Suprapubic skin (tissue), 4 donors: ENCODE measurements at regions not wholly inside any gene's neighbourhood (a gene's known extent, or its start where the extent isn't known, plus 50 kb on each side); places are given as distances from the start of the nearest gene placed in this dataset.

Experiments
- CTCF ChIP-seq, 2 donors: fragments of 200-600 bp in 1 of 2; fragments of 450-650 bp in 1 of 2; sonication (generic) in 1 of 2; IDR thresholded peaks; one replicate each; pipeline ENCODE4 v1.5.1; 2016 to 2019; ENCODE audit warnings: antibody characterized with exemption in 2 of 2, mild to moderate bottlenecking in 1 of 2, moderate library complexity in 1 of 2
- POLR2A ChIP-seq, 2 donors: fragments of 450-650 bp; IDR thresholded peaks; one replicate each; pipeline ENCODE4 v1.6.1; 2017; ENCODE audit warnings: antibody characterized with exemption in 2 of 2, mild to moderate bottlenecking in 2 of 2, moderate library complexity in 2 of 2
- POLR2AphosphoS5 ChIP-seq, 3 donors: sonication (generic); formaldehyde crosslinking; IDR thresholded peaks; one replicate each; pipeline ENCODE4 v1.6.1; 2017; ENCODE audit warnings: antibody characterized with exemption in 3 of 3

DNA sequence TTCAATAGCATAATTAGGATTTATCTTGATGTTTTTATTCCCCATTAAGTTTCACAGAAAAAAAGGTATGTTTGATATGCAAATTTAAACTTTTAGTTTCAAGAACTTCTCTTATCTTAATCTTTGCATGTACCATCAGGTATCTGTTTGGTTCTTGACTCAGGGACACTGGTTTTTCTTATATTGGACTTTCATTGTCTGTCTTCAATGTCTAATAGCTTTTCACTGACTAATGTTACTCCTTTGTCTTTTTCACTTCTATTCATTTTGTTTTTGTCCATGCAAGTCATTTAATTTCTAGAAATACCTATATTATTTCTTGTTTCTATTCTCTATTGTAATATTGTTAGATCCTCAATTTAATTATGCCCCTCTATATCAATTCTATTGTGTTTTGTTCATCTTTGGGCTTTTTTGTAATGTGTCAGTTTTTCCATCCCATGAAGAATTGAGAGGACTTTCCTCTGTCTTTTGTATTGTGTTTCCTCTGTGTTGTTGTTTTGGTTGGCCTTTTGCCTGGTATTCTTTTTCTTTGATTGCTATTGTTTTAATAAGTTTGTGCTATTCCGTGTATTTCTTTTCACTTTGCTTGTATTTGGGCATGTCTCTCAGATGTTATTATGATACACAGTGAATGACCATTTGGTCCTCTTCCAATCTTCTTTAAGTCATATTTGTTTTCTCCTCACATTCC lies 58.3 kb upstream of the ANKRD10 start:
- TF ChIP-seq CTCF (IDR thresholded peaks at IDR 0.05) (no peak), POLR2A (IDR thresholded peaks at IDR 0.05) (no peak), POLR2AphosphoS5 (IDR thresholded peaks at IDR 0.05) (no peak)
